22Rv1 (cell line): ENCODE measurements at regions not wholly inside any gene's neighbourhood (a gene's known extent, or its start where the extent isn't known, plus 50 kb on each side); places are given as distances from the start of the nearest gene placed in this dataset.

ENCODE experiments used
- ZFX ChIP-seq: fragments of 450-650 bp; IDR thresholded peaks from 2 replicates; pipeline ENCODE4 v1.6.1; 2017; ENCODE audit warnings: antibody characterized with exemption, borderline replicate concordance
- TF ChIP-seq, protein P1 (sequence below): fragments of 450-650 bp; IDR thresholded peaks from 2 replicates; pipeline ENCODE4 v1.5.1; 2017; ENCODE audit warnings: mild to moderate bottlenecking

DNA sequence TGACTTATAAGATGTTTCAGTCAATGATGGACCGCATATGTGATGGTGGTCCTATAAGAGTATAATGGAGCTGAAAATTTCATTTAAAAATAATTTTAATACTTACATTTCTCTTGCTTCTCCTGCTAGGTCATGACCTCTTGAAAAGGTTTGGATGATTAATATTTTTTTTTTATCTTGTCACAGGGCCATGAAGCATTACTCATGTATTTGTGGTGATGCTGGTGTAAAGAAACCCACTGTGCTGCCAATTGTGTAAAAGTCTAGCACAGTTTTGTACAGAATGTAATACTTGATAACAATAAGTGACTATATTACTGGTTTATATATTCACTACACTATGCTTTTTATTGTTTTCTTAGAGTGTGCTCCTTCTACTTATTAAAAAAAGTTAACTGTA is 124.2 kb upstream of the CELF4 start:
- TF ChIP-seq, protein P1, sequence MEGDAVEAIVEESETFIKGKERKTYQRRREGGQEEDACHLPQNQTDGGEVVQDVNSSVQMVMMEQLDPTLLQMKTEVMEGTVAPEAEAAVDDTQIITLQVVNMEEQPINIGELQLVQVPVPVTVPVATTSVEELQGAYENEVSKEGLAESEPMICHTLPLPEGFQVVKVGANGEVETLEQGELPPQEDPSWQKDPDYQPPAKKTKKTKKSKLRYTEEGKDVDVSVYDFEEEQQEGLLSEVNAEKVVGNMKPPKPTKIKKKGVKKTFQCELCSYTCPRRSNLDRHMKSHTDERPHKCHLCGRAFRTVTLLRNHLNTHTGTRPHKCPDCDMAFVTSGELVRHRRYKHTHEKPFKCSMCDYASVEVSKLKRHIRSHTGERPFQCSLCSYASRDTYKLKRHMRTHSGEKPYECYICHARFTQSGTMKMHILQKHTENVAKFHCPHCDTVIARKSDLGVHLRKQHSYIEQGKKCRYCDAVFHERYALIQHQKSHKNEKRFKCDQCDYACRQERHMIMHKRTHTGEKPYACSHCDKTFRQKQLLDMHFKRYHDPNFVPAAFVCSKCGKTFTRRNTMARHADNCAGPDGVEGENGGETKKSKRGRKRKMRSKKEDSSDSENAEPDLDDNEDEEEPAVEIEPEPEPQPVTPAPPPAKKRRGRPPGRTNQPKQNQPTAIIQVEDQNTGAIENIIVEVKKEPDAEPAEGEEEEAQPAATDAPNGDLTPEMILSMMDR: no peak
- no peak for TF ChIP-seq ZFX
